Body of pancreas (tissue), 4 donors: ENCODE measurements at regions not wholly inside any gene's neighbourhood (a gene's known extent, or its start where the extent isn't known, plus 50 kb on each side); places are given as distances from the start of the nearest gene placed in this dataset.

Source experiments
- POLR2A ChIP-seq, 3 donors: fragments of 450-650 bp; IDR thresholded peaks; one replicate each; pipeline ENCODE4 v1.6.1; 2016; ENCODE audit warnings: antibody characterized with exemption in 3 of 3, mild to moderate bottlenecking in 2 of 3
- TF ChIP-seq, protein P1 (sequence below), 7 experiments: fragments of 450-650 bp in 4 of 7; fragments of 200-600 bp in 3 of 7; sonication (generic) in 3 of 7; IDR thresholded peaks; one replicate each; pipeline ENCODE4 v1.5.1; 2016 to 2019; ENCODE audit warnings: antibody characterized with exemption in 7 of 7

DNA sequence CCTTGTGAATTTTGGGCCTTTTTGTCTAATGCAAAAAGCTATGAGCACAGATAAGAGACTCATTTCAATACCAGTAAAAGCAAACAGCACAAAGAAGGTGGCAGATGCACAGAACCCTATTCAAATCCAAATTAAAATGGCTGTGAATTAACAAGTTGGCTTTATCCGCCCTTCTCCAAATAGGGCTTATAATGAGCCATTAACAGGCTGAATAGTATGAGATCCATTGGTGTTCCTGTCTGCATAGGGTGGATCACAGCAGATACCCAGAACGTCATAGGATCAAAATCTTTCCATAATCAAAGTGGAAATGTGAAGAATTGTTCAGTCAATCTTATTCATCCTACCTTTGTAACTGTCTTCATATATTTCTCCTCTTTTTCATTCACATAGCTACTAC, 282.4 kb upstream of the UMPS start:
- TF ChIP-seq POLR2A (IDR thresholded peaks at IDR 0.05), result no peak
- TF ChIP-seq, protein P1, sequence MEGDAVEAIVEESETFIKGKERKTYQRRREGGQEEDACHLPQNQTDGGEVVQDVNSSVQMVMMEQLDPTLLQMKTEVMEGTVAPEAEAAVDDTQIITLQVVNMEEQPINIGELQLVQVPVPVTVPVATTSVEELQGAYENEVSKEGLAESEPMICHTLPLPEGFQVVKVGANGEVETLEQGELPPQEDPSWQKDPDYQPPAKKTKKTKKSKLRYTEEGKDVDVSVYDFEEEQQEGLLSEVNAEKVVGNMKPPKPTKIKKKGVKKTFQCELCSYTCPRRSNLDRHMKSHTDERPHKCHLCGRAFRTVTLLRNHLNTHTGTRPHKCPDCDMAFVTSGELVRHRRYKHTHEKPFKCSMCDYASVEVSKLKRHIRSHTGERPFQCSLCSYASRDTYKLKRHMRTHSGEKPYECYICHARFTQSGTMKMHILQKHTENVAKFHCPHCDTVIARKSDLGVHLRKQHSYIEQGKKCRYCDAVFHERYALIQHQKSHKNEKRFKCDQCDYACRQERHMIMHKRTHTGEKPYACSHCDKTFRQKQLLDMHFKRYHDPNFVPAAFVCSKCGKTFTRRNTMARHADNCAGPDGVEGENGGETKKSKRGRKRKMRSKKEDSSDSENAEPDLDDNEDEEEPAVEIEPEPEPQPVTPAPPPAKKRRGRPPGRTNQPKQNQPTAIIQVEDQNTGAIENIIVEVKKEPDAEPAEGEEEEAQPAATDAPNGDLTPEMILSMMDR (IDR thresholded peaks at IDR 0.05), result no peak
